T-helper 17 cell (primary cell): ENCODE measurements at regions not wholly inside any gene's neighbourhood (a gene's known extent, or its start where the extent isn't known, plus 50 kb on each side); places are given as distances from the start of the nearest gene placed in this dataset.
"Not testable (repeated sequence)": the region's sequence is repeated elsewhere in the genome, so short reads cannot be mapped to it uniquely, and the experiment has no call there.

Experiments
- ATAC-seq: fragments of 150-1000 bp; cut with Tn5 transposase; 2 replicates; pipeline ENCODE4 v1.10.0; 2021; ENCODE audit warnings: mild to moderate bottlenecking, moderate library complexity
- DNase-seq, 3 donors: peaks; one replicate each; pipeline versions ENCODE4 v3.0.0 to v3.0.0-alpha.2; 2020 to 2021
- H3K9me3 ChIP-seq: one replicate; pipeline ENCODE4 v1.7.0; 2013; ENCODE audit warnings: low read length, mild to moderate bottlenecking; ENCODE audit not compliant: control insufficient read depth, poor library complexity, severe bottlenecking
- H3K27ac Mint-ChIP-seq: one replicate; pipeline ENCODE4 v1.8.0; 2022; ENCODE audit warnings: mild to moderate bottlenecking, moderate library complexity, mixed read lengths
- H3K27me3 Mint-ChIP-seq: one replicate; pipeline ENCODE4 v1.8.0; 2022; ENCODE audit warnings: mixed read lengths
- H3K36me3 Mint-ChIP-seq: one replicate; pipeline ENCODE4 v1.8.0; 2022; ENCODE audit warnings: low read depth, mixed read lengths
- H3K4me1 Mint-ChIP-seq: one replicate; pipeline ENCODE4 v1.8.0; 2022; ENCODE audit warnings: mild to moderate bottlenecking, mixed read lengths
- H3K4me3 Mint-ChIP-seq: one replicate; pipeline ENCODE4 v1.8.0; 2022; ENCODE audit warnings: mild to moderate bottlenecking, moderate library complexity, mixed read lengths

DNA sequence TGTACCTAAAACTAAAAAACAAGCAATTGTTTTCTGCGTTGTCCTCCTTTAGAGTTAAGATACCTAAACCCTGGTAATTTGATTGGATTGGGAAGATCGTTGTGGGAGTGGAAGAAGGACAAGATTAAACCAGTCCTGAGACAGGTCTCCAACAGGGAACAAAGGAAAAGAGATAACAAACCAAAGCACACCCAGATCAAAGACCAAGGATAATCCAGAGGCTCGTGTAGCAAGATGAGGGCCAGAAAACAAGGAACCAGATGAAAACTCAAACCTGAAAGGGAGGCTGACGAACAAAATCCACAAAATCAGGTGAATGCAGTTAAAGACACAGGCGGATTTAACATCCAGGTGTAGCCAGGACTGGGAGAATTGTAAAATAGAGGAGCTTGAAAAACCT lies 618.1 kb downstream of the SLCO4C1 start:
- DNase-seq (no peak), ATAC-seq (no peak)
- H3K36me3 Mint-ChIP-seq: no peaks in the 10 kb centered on the region
- H3K27me3 Mint-ChIP-seq: peaks cover 19% of the 10 kb centered on the region
- no peak overlapping the region for H3K4me3 Mint-ChIP-seq
- H3K9me3 ChIP-seq: no peaks in the 10 kb centered on the region
- peaks cover 5% of the 10 kb centered on the region for H3K4me1 Mint-ChIP-seq
- no peak overlapping the region for H3K27ac Mint-ChIP-seq

DNA sequence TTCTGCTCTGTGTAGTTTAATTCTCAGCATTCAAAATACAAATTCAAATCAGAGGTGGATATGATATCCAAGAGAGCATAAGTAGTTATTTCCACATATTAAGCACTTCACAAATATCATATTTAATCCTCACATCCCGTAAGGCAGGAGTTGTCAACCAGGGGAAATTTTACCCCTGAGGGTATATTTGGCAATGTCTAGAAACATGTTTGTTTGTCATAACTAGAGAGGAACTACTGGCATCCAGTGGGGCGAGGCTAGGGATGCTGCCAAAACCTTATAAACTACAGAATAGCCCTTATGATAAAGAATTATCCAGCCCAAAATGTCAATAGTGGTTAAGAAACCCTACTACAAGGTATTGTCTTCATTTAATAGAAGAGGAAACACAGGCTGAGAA lies 619.4 kb downstream of the SLCO4C1 start:
- H3K4me1 Mint-ChIP-seq: peaks cover 5% of the 10 kb centered on the region
- DNase-seq (no peak), ATAC-seq (no peak)
- no peaks in the 10 kb centered on the region for H3K36me3 Mint-ChIP-seq
- H3K27me3 Mint-ChIP-seq: peaks cover 19% of the 10 kb centered on the region
- no peak overlapping the region for H3K27ac Mint-ChIP-seq
- no peaks in the 10 kb centered on the region for H3K9me3 ChIP-seq
- no peak overlapping the region for H3K4me3 Mint-ChIP-seq

DNA sequence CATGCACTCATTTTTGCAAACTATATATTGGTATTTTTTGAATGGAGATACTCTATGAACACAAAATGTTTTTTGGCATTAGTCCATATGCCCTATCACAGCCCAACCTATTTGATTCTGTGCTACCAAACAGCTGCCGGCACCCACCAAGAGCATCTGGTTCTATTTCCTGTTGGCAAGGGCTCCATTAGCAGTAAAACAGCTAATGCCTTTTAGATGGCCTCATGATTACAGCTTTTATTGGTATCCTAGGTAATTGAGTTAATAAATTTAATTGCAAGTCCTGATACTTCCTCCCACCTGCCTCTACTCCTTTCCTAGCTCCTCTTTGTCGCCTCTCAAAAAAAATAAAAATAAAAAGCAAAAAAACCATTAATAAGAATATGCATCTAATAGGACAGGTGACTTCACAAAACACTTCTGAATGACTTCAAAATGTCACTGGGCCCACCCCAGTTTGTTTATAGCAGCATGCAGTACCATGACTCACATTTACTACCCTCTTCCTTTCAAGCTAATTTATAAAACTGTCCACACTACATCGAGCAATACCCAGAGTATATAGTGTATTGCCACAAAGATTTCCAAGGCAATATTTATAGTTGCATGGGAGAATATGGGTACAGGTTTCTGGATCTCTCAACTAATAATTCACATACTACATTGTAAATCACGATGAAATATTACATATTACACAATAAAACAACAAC lies 620.4 kb downstream of the SLCO4C1 start:
- peaks cover 5% of the 10 kb centered on the region for H3K4me1 Mint-ChIP-seq
- no peak overlapping the region for H3K27ac Mint-ChIP-seq
- H3K27me3 Mint-ChIP-seq: peaks cover 19% of the 10 kb centered on the region
- DNase-seq (no peak), ATAC-seq (no peak)
- no peaks in the 10 kb centered on the region for H3K36me3 Mint-ChIP-seq
- no peaks in the 10 kb centered on the region for H3K9me3 ChIP-seq
- H3K4me3 Mint-ChIP-seq: no peak overlapping the region

DNA sequence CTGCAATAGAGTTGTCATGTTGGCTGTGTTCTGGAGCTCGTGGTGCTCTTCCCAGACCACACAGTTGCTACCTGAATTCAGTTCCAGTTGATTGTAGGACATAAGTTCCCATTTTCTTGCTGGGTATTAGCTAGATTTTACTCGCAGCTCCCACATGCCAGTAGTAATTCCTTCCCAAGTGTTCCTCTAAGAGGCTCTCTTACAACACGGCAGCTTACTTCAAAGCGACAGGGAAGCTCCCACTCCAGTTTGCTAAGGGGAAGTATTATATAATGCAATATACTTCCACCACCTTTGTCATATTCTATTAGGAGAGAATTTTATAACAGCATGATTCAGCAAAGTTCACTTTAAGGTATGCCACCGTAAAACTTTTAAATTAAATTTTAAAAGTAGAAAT lies 623.0 kb downstream of the SLCO4C1 start:
- H3K27ac Mint-ChIP-seq: no peak overlapping the region
- no peak for ATAC-seq

DNA sequence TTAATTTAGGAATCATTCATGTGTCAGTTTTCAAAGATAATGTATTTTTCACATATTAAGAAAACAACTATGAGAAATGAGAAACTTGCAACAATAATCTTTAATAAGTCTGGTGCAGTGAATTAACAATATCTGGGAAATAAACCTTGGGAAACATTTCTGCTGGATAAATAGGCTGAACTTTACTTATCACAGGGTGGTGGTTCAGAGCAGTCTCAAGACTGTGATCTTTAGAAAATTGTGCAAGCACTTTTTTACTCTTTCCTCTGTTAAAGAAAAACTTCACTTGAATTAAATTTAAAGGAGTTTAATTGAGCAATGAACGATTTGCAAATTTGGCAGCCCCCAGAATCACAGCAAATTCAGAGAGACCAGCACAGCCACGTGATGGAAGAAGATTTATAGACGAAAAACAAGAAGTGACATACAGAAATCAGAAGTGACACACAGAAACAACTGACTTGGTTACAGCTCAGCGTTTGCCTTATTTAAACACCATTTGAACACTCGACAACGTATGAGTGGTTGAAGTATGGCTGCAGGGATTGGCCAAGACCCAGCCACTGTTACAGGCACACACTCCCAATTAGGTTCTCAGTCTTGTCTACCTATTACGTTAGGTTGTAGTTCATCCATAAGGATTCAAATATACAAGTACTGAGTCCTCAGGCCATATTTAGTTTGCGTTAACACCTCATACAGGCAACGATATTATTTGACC lies 631.9 kb downstream of the SLCO4C1 start:
- H3K4me1 Mint-ChIP-seq: no peaks in the 10 kb centered on the region
- ATAC-seq: no peak
- H3K9me3 ChIP-seq: no peaks in the 10 kb centered on the region
- H3K27ac Mint-ChIP-seq: no peak overlapping the region
- H3K27me3 Mint-ChIP-seq: peaks cover 6% of the 10 kb centered on the region
- no peak overlapping the region for H3K4me3 Mint-ChIP-seq
- no peak for DNase-seq
- H3K36me3 Mint-ChIP-seq: no peaks in the 10 kb centered on the region

More for the DNA sequence above, 623.0 kb downstream of the SLCO4C1 start:
- H3K4me3 Mint-ChIP-seq: no peak overlapping the region
- H3K4me1 Mint-ChIP-seq: no peaks in the 10 kb centered on the region
- DNase-seq: no peak
- no peaks in the 10 kb centered on the region for H3K9me3 ChIP-seq
- peaks cover 10% of the 10 kb centered on the region for H3K27me3 Mint-ChIP-seq
- H3K36me3 Mint-ChIP-seq: no peaks in the 10 kb centered on the region

DNA sequence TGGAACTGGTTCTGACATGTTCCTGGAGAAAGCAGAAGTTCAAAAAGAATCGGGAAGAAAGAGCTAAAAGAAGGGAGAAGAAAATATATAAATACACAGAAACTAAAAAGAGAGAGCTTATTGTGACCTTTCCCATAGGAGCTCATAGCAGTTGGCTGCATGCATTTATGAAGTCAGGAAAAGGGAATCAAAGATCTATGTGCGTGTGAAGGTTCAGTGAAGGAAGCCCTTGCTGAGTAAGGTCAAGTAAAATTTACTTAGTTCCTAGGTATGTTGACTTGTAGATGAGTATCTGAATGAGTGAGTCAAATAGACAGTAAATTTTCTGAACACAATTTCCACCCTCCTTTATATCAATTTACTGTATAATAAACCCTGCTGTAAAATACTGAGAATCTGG lies 632.5 kb downstream of the SLCO4C1 start:
- no peak overlapping the region for H3K4me3 Mint-ChIP-seq
- H3K9me3 ChIP-seq: no peaks in the 10 kb centered on the region
- DNase-seq: no peak
- no peak overlapping the region for H3K27ac Mint-ChIP-seq
- ATAC-seq: no peak
- H3K27me3 Mint-ChIP-seq: peaks cover 12% of the 10 kb centered on the region
- H3K4me1 Mint-ChIP-seq: no peaks in the 10 kb centered on the region
- no peaks in the 10 kb centered on the region for H3K36me3 Mint-ChIP-seq

DNA sequence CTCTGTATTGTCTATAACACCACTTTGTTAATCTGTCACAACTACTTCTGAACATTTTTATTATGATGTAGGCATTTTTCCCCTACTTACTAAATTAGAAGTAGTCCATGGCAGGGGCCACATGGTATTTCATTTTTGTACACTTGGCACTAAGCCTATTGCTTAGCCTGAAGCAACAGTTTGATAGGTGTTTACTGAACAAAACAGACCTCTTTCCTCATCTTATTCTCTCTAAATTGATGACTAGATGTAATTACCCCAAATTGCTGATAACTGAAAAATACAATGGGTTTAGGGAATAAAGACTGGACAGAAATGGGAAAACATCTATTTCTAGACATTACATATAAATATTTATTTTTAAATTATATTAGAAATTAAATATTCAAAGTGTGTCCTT lies 633.8 kb downstream of the SLCO4C1 start:
- no peak overlapping the region for H3K27ac Mint-ChIP-seq
- DNase-seq (no peak), ATAC-seq (no peak)
- no peaks in the 10 kb centered on the region for H3K9me3 ChIP-seq
- no peak overlapping the region for H3K4me3 Mint-ChIP-seq
- no peaks in the 10 kb centered on the region for H3K36me3 Mint-ChIP-seq
- peaks cover 12% of the 10 kb centered on the region for H3K27me3 Mint-ChIP-seq
- no peaks in the 10 kb centered on the region for H3K4me1 Mint-ChIP-seq

DNA sequence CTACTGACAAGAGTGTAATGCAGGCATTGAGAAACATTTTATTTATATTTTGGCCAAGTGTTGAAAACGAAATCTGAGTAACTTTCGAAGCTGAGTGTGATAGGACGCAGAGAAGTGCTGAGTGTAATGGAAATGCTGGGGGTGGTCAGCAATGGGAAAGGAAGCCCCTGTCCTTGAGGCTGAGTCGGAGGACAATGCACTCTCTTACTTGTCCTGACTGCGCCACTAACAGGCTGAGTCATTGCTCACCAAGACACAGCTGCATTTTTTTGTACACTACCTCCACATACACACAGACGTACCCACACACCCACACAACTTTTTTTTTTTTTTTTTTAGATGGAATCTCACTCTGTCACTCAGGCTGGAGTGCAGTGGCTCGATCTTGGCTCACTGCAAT lies 637.7 kb downstream of the SLCO4C1 start:
- no peaks in the 10 kb centered on the region for H3K36me3 Mint-ChIP-seq
- DNase-seq (no peak), ATAC-seq (no peak)
- H3K27ac Mint-ChIP-seq: no peak overlapping the region
- no peaks in the 10 kb centered on the region for H3K9me3 ChIP-seq
- peaks cover 9% of the 10 kb centered on the region for H3K27me3 Mint-ChIP-seq
- H3K4me3 Mint-ChIP-seq: no peak overlapping the region
- H3K4me1 Mint-ChIP-seq: no peaks in the 10 kb centered on the region

DNA sequence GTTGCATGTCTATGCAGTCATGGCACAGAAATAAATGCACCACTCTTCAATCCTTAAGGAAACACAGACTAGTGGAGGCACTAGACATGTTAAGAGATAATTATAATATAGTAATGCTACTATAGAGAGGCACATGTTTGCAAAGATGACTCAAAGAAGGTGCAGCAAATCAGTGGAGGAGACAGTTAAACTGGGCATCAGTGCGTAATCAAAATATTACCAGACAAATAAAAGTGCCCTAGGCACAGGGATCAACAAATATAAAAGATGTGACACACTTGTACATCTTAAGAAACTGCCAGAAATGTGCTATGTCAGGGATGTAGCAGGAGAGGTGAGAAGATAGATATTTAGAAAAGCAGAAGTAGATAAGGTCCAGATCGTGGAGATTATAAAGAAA lies 642.1 kb downstream of the SLCO4C1 start:
- Mint-ChIP-seq H3K27ac (no peak overlapping the region), H3K4me1 (no peaks in the 10 kb centered on the region), H3K36me3 (no peaks in the 10 kb centered on the region), H3K4me3 (no peak overlapping the region), H3K27me3 (peaks cover 4% of the 10 kb centered on the region)
- ATAC-seq: no peak
- no peak for DNase-seq
- no peaks in the 10 kb centered on the region for H3K9me3 ChIP-seq

DNA sequence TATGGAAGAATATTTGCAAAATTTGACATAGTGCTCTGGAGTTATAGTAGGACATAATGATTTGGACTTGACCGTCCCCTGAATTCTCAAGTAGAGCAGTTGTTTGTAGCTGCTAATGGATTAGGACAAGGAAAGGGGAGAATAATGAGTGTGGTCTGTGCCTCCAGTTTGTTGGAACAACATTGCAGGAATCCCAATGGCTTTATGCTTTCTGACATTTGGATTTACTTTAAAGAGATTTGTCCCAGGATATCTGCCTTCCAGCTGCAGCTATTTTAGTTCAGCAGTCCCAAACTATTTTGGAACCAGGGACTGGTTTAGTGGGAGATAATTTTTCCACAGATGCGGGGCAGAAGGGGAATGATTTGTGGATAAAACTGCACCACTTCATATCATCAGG lies 648.2 kb downstream of the SLCO4C1 start:
- no peak overlapping the region for H3K4me3 Mint-ChIP-seq
- no peaks in the 10 kb centered on the region for H3K4me1 Mint-ChIP-seq
- H3K27ac Mint-ChIP-seq: no peak overlapping the region
- DNase-seq (no peak), ATAC-seq (no peak)
- H3K9me3 ChIP-seq: no peaks in the 10 kb centered on the region
- no peaks in the 10 kb centered on the region for H3K36me3 Mint-ChIP-seq
- H3K27me3 Mint-ChIP-seq: no peaks in the 10 kb centered on the region

DNA sequence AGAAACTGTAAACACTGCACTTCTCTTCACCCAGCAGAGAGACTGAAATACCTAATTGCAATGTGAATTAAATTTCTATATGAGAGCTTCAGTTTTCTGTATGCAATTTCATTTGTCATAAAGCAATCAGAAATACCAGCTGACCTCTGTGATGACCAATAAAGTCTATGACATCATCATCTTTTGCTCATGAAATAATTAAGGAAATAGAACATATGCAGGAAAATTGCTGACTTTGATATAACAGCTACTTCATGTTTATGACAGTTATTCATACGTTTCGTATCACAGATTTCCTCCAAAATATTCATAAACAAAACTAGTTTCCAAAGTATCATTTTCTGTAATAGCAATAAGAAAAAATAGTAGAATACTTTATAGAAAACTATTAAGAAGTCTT lies 652.3 kb downstream of the SLCO4C1 start:
- H3K27ac Mint-ChIP-seq: no peak overlapping the region
- ATAC-seq (no peak), DNase-seq (no peak)
- H3K4me3 Mint-ChIP-seq: no peak overlapping the region
- no peaks in the 10 kb centered on the region for H3K4me1 Mint-ChIP-seq
- no peaks in the 10 kb centered on the region for H3K27me3 Mint-ChIP-seq
- no peaks in the 10 kb centered on the region for H3K9me3 ChIP-seq
- no peaks in the 10 kb centered on the region for H3K36me3 Mint-ChIP-seq

DNA sequence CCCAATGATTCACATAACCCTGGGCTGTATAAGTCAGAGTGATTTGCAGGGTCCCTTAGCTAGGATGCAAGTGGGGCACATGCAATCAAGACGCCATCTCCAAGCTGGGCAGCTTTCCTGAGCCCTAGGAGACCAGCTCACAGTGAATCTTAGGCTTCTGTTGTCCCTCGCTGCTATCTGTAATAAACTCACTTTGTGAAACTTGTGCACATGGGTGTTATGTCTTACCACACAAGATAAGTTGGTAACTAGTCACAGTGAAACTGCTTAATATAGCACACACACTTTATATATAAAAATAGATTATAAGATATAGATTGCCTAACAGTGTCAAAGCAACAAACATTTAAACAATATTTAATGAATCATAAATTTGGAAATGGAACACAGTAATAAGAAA lies 658.5 kb downstream of the SLCO4C1 start:
- no peaks in the 10 kb centered on the region for H3K36me3 Mint-ChIP-seq
- no peaks in the 10 kb centered on the region for H3K4me1 Mint-ChIP-seq
- H3K9me3 ChIP-seq: no peaks in the 10 kb centered on the region
- DNase-seq: no peak
- no peak for ATAC-seq
- H3K4me3 Mint-ChIP-seq: no peak overlapping the region
- H3K27ac Mint-ChIP-seq: no peak overlapping the region
- no peaks in the 10 kb centered on the region for H3K27me3 Mint-ChIP-seq

DNA sequence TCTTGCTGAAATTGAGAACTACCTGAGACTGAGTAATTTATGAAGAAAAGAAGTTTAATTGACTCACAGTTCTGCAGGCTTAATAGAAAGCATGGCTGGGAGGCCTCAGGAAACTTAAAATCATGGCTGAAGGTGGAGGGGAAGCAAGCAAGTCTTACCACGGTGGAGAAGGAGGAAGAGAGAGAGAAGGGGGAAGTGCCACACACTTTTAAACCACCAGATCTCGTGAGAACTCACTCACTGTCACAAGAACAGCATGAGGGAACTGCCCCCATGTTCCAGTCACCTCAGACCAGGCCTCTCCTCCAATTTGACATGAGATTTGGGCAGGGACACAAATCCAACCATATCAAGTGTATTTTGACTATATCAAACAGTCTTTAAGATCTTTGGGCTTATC lies 668.3 kb downstream of the SLCO4C1 start:
- H3K4me3 Mint-ChIP-seq, ATAC-seq, DNase-seq, H3K9me3 ChIP-seq, H3K27me3 Mint-ChIP-seq, H3K4me1 Mint-ChIP-seq, H3K36me3 Mint-ChIP-seq, H3K27ac Mint-ChIP-seq: not testable (repeated sequence)

DNA sequence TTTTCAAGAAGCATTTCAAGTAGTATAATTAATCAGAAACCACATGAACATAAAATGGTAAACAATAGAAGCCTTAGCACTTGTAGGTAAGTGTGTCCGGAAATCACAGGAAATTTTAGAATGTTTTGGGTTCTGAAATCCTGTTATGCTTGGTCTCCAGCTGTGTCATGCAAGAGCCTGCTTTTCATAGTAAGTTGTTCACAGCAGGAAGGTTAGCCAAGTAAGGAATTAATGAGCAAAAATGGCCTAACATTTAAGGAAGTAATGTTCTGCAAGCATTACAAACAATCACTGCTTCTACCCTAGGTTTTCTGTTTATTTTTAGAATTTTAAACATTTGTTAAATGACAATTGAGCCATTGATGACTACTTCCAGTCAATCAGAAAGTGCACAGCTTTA lies 669.5 kb downstream of the SLCO4C1 start:
- ATAC-seq: no peak
- Mint-ChIP-seq H3K4me3 (no peak overlapping the region), H3K27me3 (no peaks in the 10 kb centered on the region), H3K4me1 (no peaks in the 10 kb centered on the region), H3K36me3 (no peaks in the 10 kb centered on the region), H3K27ac (no peak overlapping the region)
- H3K9me3 ChIP-seq: no peaks in the 10 kb centered on the region
- DNase-seq: no peak
